HG02884 (cell line): ENCODE measurements at regions not wholly inside any gene's neighbourhood (a gene's known extent, or its start where the extent isn't known, plus 50 kb on each side); places are given as distances from the start of the nearest gene placed in this dataset.
"Not testable (repeated sequence)": the region's sequence is repeated elsewhere in the genome, so short reads cannot be mapped to it uniquely, and the experiment has no call there.

Experiments used
- ATAC-seq: cut with Tn5 transposase; IDR thresholded peaks from one replicate; pipeline ENCODE4 v1.9.1; 2021; ENCODE audit warnings: mild to moderate bottlenecking, moderate library complexity; ENCODE audit not compliant: unreplicated experiment

GRCh38 chr4:124947622-124948265 is 235.2 kb upstream of the ANKRD50 start:
- no peak for ATAC-seq

GRCh38 chr4:124946696-124947095 is 234.2 kb upstream of the ANKRD50 start:
- ATAC-seq: no peak

GRCh38 chr4:124945422-124945821 is 232.9 kb upstream of the ANKRD50 start:
- no peak for ATAC-seq

- ATAC-seq: no peak
These were observed 231.4 kb upstream of the ANKRD50 start for GRCh38 chr4:124943938-124944337.

- no peak for ATAC-seq
These were observed 230.8 kb upstream of the ANKRD50 start for GRCh38 chr4:124943145-124943889.

GRCh38 chr4:124941267-124941666 is 228.7 kb upstream of the ANKRD50 start:
- no peak for ATAC-seq

GRCh38 chr4:124940387-124940786 is 227.9 kb upstream of the ANKRD50 start:
- ATAC-seq: no peak

GRCh38 chr4:124939908-124940307 is 227.4 kb upstream of the ANKRD50 start:
- no peak for ATAC-seq

- ATAC-seq: no peak
These were observed 226.3 kb upstream of the ANKRD50 start for GRCh38 chr4:124938836-124939235.

GRCh38 chr4:124937993-124938392 is 225.5 kb upstream of the ANKRD50 start:
- ATAC-seq: no peak

GRCh38 chr4:124936427-124936826 is 223.9 kb upstream of the ANKRD50 start:
- ATAC-seq: no peak

- ATAC-seq: no peak
These were observed 222.4 kb upstream of the ANKRD50 start for GRCh38 chr4:124934916-124935315.

- no peak for ATAC-seq
These were observed 221.0 kb upstream of the ANKRD50 start for GRCh38 chr4:124933521-124933920.

- no peak for ATAC-seq
These were observed 219.9 kb upstream of the ANKRD50 start for GRCh38 chr4:124932447-124932846.

GRCh38 chr4:124931050-124931449 is 218.5 kb upstream of the ANKRD50 start:
- ATAC-seq: no peak

- not testable (repeated sequence) for ATAC-seq
These were observed 210.2 kb upstream of the ANKRD50 start for GRCh38 chr4:124922748-124923147.

GRCh38 chr4:124918559-124919122 is 206.1 kb upstream of the ANKRD50 start:
- ATAC-seq: no peak

GRCh38 chr4:124915073-124915472 is 202.5 kb upstream of the ANKRD50 start:
- ATAC-seq: no peak

GRCh38 chr4:124913237-124913636 is 200.7 kb upstream of the ANKRD50 start:
- no peak for ATAC-seq

GRCh38 chr4:124910327-124910726 is 197.8 kb upstream of the ANKRD50 start:
- ATAC-seq: no peak

GRCh38 chr4:124907881-124908280 is 195.3 kb upstream of the ANKRD50 start:
- ATAC-seq: no peak

GRCh38 chr4:124905441-124905840 is 192.9 kb upstream of the ANKRD50 start:
- ATAC-seq: no peak
